ENCODE measurements at regions not wholly inside any gene's neighbourhood (a gene's known extent, or its start where the extent isn't known, plus 50 kb on each side); places are given as distances from the start of the nearest gene placed in this dataset.

- no peak overlapping the region for H3K27ac ChIP-seq (ENCODE audit: insufficient read depth, low read depth, low read length)
Measured at GRCh38 chr20:50288128-50288623, 97.5 kb downstream of the CEBPB start.

More at GRCh38 chr20:50288128-50288623, 97.5 kb downstream of the CEBPB start:
- Histone ChIP-seq H3K9me1 (replicated peaks; ENCODE audit: control insufficient read depth, extremely low read depth, insufficient read depth, low read length) (no peaks in the 10 kb centered on the region), H3K4me3 (replicated peaks in 1 of 3; ENCODE audit: insufficient read depth in 1 of 3, low read depth in 1 of 3, low read length in 3 of 3) (no peak overlapping the region), H3K4me1 (ENCODE audit: control insufficient read depth, extremely low read depth, insufficient read depth, low read length) (peaks cover 42% of the 10 kb centered on the region), H3K9me3 (replicated peaks; ENCODE audit: control insufficient read depth, insufficient read depth, low read length) (no peaks in the 10 kb centered on the region), H3K79me2 (ENCODE audit: control insufficient read depth, insufficient read depth, low read length) (no peaks in the 10 kb centered on the region), H3K27me3 (ENCODE audit: control insufficient read depth in 2 of 2, insufficient read depth in 2 of 2, low read length in 2 of 2) (no peaks in the 10 kb centered on the region), H3K9ac (replicated peaks; ENCODE audit: extremely low read depth, insufficient read depth, low read length) (no peak overlapping the region), H3K4me2 (ENCODE audit: insufficient read depth, low read length) (no peak overlapping the region), H4K20me1 (replicated peaks; ENCODE audit: control insufficient read depth, extremely low read depth, insufficient read depth, low read length) (no peaks in the 10 kb centered on the region), H3K36me3 (ENCODE audit: control insufficient read depth in 2 of 2, extremely low read depth in 1 of 2, insufficient read depth in 2 of 2, low read length in 2 of 2) (no peaks in the 10 kb centered on the region), H2AFZ (ENCODE audit: low read depth, low read length) (no peak overlapping the region)
- CTCF ChIA-PET: no interaction called here
- intact Hi-C loops (cut with micrococcal nuclease) (loop anchor here (5.0 kb wide), 1 partner anchor 174 kb away; no protein-coding TSS in a partner anchor), dilution Hi-C loops (cut with MboI; ENCODE audit: extremely low pct_ligation_motif_present, low sequenced_read_pairs) (no loop called here)
- POLR2A ChIA-PET: no interaction called here
- no peak for DNase-seq (ENCODE audit: low read depth, low spot score)
- no TSS peak for BruUV-seq (replicated peaks)
- TF ChIP-seq GATA2 (IDR thresholded peaks at IDR 0.05; ENCODE audit: insufficient read depth, insufficient read length, low read depth, low read length) (no peak), FOS (IDR thresholded peaks at IDR 0.05; ENCODE audit: borderline replicate concordance, insufficient read depth, low read length) (no peak), JUN (IDR thresholded peaks at IDR 0.05; ENCODE audit: borderline replicate concordance, insufficient read depth, insufficient read length, low read depth) (no peak), EZH2 (IDR thresholded peaks at IDR 0.05; ENCODE audit: borderline replicate concordance, low read depth, low read length, severe bottlenecking) (no peak), POLR2A (IDR thresholded peaks at IDR 0.05; ENCODE audit: low read depth, low read length) (no peak), POLR2AphosphoS5 (IDR thresholded peaks at IDR 0.05; ENCODE audit: insufficient read depth, low read depth, low read length) (no peak)
- TF ChIP-seq, protein P1, sequence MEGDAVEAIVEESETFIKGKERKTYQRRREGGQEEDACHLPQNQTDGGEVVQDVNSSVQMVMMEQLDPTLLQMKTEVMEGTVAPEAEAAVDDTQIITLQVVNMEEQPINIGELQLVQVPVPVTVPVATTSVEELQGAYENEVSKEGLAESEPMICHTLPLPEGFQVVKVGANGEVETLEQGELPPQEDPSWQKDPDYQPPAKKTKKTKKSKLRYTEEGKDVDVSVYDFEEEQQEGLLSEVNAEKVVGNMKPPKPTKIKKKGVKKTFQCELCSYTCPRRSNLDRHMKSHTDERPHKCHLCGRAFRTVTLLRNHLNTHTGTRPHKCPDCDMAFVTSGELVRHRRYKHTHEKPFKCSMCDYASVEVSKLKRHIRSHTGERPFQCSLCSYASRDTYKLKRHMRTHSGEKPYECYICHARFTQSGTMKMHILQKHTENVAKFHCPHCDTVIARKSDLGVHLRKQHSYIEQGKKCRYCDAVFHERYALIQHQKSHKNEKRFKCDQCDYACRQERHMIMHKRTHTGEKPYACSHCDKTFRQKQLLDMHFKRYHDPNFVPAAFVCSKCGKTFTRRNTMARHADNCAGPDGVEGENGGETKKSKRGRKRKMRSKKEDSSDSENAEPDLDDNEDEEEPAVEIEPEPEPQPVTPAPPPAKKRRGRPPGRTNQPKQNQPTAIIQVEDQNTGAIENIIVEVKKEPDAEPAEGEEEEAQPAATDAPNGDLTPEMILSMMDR (IDR thresholded peaks at IDR 0.05; ENCODE audit: extremely low read depth in 1 of 2, insufficient read depth in 1 of 2, low read depth in 1 of 2, low read length in 2 of 2): no peak
- TF ChIP-seq, protein P2, sequence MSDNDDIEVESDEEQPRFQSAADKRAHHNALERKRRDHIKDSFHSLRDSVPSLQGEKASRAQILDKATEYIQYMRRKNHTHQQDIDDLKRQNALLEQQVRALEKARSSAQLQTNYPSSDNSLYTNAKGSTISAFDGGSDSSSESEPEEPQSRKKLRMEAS (IDR thresholded peaks at IDR 0.05; ENCODE audit: insufficient read depth, insufficient read length): no peak
- no peak for FAIRE-seq

Data from endothelial cell of umbilical vein (primary cell).